Hepatocyte (in vitro differentiated cells): ENCODE measurements at regions not wholly inside any gene's neighbourhood (a gene's known extent, or its start where the extent isn't known, plus 50 kb on each side); places are given as distances from the start of the nearest gene placed in this dataset.

Source experiments
- DNase-seq: peaks from one replicate; pipeline ENCODE4 v3.0.0-alpha.2; 2016; ENCODE audit warnings: low spot score
- H2AFZ ChIP-seq: fragments of 200-600 bp; sonication (generic); 2 replicates; pipeline ENCODE4 v1.6.0; 2016; ENCODE audit warnings: antibody characterized with exemption, mild to moderate bottlenecking
- H3K27ac ChIP-seq: fragments of 200-600 bp; sonication (generic); 2 replicates; pipeline ENCODE4 v1.5.1; 2016; ENCODE audit warnings: mild to moderate bottlenecking
- H3K27me3 ChIP-seq: fragments of 200-600 bp; sonication (generic); 2 replicates; pipeline ENCODE4 v1.6.1; 2016
- H3K36me3 ChIP-seq: fragments of 200-600 bp; sonication (generic); replicated peaks from 2 replicates; pipeline ENCODE4 v1.5.1; 2016; ENCODE audit warnings: low read depth; ENCODE audit not compliant: insufficient read depth
- H3K4me1 ChIP-seq: fragments of 200-600 bp; sonication (generic); 2 replicates; pipeline ENCODE4 v1.5.1; 2016; ENCODE audit warnings: mild to moderate bottlenecking, moderate library complexity; ENCODE audit not compliant: insufficient read depth
- H3K4me2 ChIP-seq: fragments of 200-600 bp; sonication (generic); 2 replicates; pipeline ENCODE4 v1.6.0; 2016
- H3K4me3 ChIP-seq: fragments of 200-600 bp; sonication (generic); 2 replicates; pipeline ENCODE4 v1.5.1; 2016; ENCODE audit warnings: mild to moderate bottlenecking
- H3K79me2 ChIP-seq: fragments of 200-600 bp; sonication (generic); 2 replicates; pipeline ENCODE4 v1.6.0; 2017; ENCODE audit warnings: mild to moderate bottlenecking
- H3K9me2 ChIP-seq: fragments of 200-600 bp; sonication (generic); replicated peaks from 2 replicates; pipeline ENCODE4 v1.6.0; 2017; ENCODE audit warnings: mild to moderate bottlenecking; ENCODE audit not compliant: insufficient read depth
- H3K9me3 ChIP-seq: fragments of 200-600 bp; sonication (generic); 2 replicates; pipeline ENCODE4 v1.5.1; 2016; ENCODE audit warnings: low read depth, mild to moderate bottlenecking
- H4K20me1 ChIP-seq: fragments of 200-600 bp; sonication (generic); 2 replicates; pipeline ENCODE4 v1.6.0; 2016; ENCODE audit warnings: mild to moderate bottlenecking; ENCODE audit not compliant: insufficient read depth, poor library complexity, severe bottlenecking
- CTCF ChIP-seq: fragments of 200-600 bp; sonication (generic); IDR thresholded peaks from 2 replicates; pipeline ENCODE4 v1.5.1; 2016; ENCODE audit warnings: antibody characterized with exemption, mild to moderate bottlenecking; ENCODE audit not compliant: poor library complexity
- EZH2 ChIP-seq: fragments of 200-600 bp; sonication (generic); IDR thresholded peaks from 2 replicates; pipeline ENCODE4 v1.6.1; 2016; ENCODE audit warnings: antibody characterized with exemption, mild to moderate bottlenecking, borderline replicate concordance
- EZH2phosphoT487 ChIP-seq: fragments of 200-600 bp; sonication (generic); IDR thresholded peaks from one replicate; pipeline ENCODE4 v1.6.1; 2018; ENCODE audit warnings: antibody characterized with exemption, mild to moderate bottlenecking, low read depth, moderate library complexity; ENCODE audit not compliant: unreplicated experiment, severe bottlenecking
- WGBS: methylation state at CpG from one replicate; pipeline ENCODE4 v1.1.6; 2016; ENCODE audit warnings: low lambda C conversion rate; ENCODE audit errors: missing lambda C conversion rate; 5-methylcytosine and 5-hydroxymethylcytosine counted together

DNA sequence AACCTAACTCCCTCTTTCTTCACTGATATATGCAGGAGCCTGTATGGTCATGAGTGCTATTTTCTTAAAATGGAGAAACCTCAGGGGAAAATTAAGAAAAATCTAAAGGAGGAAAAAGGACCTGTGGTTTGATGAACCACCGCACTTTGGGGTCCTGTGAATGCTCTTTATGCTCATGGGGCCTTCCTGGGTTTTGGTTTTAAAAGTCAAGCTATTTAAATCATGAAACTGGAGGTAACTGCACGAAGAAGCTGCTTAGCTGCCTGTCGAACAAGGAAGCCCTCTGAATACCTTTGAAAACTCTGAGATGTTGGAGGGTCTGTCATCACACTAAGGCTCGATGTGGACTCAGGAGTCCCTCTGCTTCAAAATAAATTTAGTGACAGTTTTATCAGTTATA, 564.5 kb upstream of the ADAMTS16 start:
- Histone ChIP-seq H3K27me3 (no peaks in the 10 kb centered on the region), H3K9me2 (no peaks in the 10 kb centered on the region), H3K4me2 (no peak overlapping the region), H3K4me3 (no peak overlapping the region), H3K36me3 (no peaks in the 10 kb centered on the region), H2AFZ (no peak overlapping the region), H4K20me1 (no peaks in the 10 kb centered on the region), H3K79me2 (no peaks in the 10 kb centered on the region), H3K27ac (no peak overlapping the region), H3K4me1 (no peaks in the 10 kb centered on the region), H3K9me3 (no peaks in the 10 kb centered on the region)
- TF ChIP-seq EZH2 (no peak), EZH2phosphoT487 (no peak)
- no peak for DNase-seq
- WGBS: 84% methylated on average over 4 of the region's 4 CpGs

- Histone ChIP-seq H3K36me3 (no peaks in the 10 kb centered on the region), H3K79me2 (no peaks in the 10 kb centered on the region), H3K27me3 (no peaks in the 10 kb centered on the region), H3K9me2 (no peaks in the 10 kb centered on the region), H3K9me3 (no peaks in the 10 kb centered on the region), H4K20me1 (no peaks in the 10 kb centered on the region), H3K4me2 (no peak overlapping the region), H2AFZ (no peak overlapping the region), H3K27ac (no peak overlapping the region), H3K4me1 (no peaks in the 10 kb centered on the region), H3K4me3 (no peak overlapping the region)
- DNase-seq: no peak
- WGBS: 71% methylated on average over 4 of the region's 4 CpGs
- TF ChIP-seq CTCF (no peak), EZH2 (no peak), EZH2phosphoT487 (no peak)
Measured at GRCh38 chr5:4576161-4576748, 563.9 kb upstream of the ADAMTS16 start.

DNA sequence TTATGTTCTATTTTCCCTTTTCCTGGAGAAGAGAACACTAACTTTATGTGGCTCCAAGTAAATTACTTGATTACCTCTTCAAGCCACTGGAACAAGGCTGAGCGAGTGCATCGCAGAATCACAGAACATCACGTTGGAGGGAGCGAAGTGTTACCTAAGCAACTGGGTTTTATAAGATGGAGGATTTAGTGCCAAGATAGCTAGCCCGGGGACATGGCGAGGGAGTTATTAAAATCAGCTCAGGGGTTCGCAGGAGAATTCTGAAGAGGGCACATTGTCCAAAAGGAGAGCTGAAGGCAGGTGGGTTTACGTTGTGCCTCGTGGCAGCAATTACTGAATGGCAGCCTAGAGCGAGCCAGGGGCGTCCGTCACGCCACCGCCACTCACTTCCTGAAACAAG, 563.2 kb upstream of the ADAMTS16 start:
- Histone ChIP-seq H3K36me3 (no peaks in the 10 kb centered on the region), H3K4me1 (no peaks in the 10 kb centered on the region), H3K9me2 (no peaks in the 10 kb centered on the region), H2AFZ (no peak overlapping the region), H3K4me2 (no peak overlapping the region), H3K79me2 (no peaks in the 10 kb centered on the region), H3K27ac (no peak overlapping the region), H3K9me3 (no peaks in the 10 kb centered on the region), H4K20me1 (no peaks in the 10 kb centered on the region), H3K4me3 (no peak overlapping the region), H3K27me3 (no peaks in the 10 kb centered on the region)
- TF ChIP-seq CTCF (no peak), EZH2 (no peak), EZH2phosphoT487 (no peak)
- WGBS: 74% methylated on average over 14 of the region's 14 CpGs
- DNase-seq: no peak

DNA sequence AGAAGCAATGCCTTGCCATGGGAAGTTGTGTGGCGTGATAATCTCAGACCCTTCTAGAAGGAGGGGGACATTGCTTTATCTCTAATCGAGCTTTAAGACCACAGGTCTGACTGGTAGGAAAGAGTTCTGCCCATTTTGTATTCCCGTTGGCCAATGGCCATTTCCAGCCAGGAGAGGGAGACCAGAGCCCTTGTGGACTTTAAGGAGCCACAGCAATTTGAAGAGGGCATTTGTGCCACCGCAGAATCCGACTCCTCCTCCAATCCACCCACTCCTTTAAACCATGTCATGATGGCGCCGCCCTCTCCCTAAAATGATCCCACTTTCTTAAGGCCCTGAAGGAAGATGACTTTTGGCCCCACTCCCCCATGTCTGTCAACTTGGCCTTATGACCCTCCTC, 560.5 kb upstream of the ADAMTS16 start:
- no peaks in the 10 kb centered on the region for H3K79me2 ChIP-seq
- H3K9me3 ChIP-seq: no peaks in the 10 kb centered on the region
- no peaks in the 10 kb centered on the region for H3K36me3 ChIP-seq
- H2AFZ ChIP-seq: no peak overlapping the region
- H3K4me2 ChIP-seq: no peak overlapping the region
- TF ChIP-seq EZH2phosphoT487 (no peak), CTCF (no peak), EZH2 (no peak)
- no peaks in the 10 kb centered on the region for H3K27me3 ChIP-seq
- no peak overlapping the region for H3K4me3 ChIP-seq
- H3K9me2 ChIP-seq: no peaks in the 10 kb centered on the region
- DNase-seq: no peak
- WGBS: 93% methylated on average over 7 of the region's 7 CpGs
- H3K4me1 ChIP-seq: no peaks in the 10 kb centered on the region
- no peak overlapping the region for H3K27ac ChIP-seq
- no peaks in the 10 kb centered on the region for H4K20me1 ChIP-seq
